NK-92 treated with Interleukin-12 subunit alpha and Interleukin-12 subunit beta, amount 100 ng/mL, for 24 hours (cell line): ENCODE measurements at regions not wholly inside any gene's neighbourhood (a gene's known extent, or its start where the extent isn't known, plus 50 kb on each side); places are given as distances from the start of the nearest gene placed in this dataset.

Source experiments
- DNase-seq: peaks from one replicate; lab custom pipeline; 2025; lab: John Stamatoyannopoulos, UW

GRCh38 chr2:180058993-180059392 lies 51.9 kb upstream of the CWC22 start:
- no peak for DNase-seq

- DNase-seq = no peak
These were observed 50.8 kb upstream of the CWC22 start for GRCh38 chr2:180057706-180058412.
